K562 (cell line): ENCODE measurements at regions not wholly inside any gene's neighbourhood (a gene's known extent, or its start where the extent isn't known, plus 50 kb on each side); places are given as distances from the start of the nearest gene placed in this dataset.
"Not testable (repeated sequence)": the region's sequence is repeated elsewhere in the genome, so short reads cannot be mapped to it uniquely, and the experiment has no call there.

ENCODE experiments used
- E2F3 ChIP-seq: fragments of 250-450 bp; sonication (Bioruptor Pico); IDR thresholded peaks from 2 replicates; pipeline ENCODE4 v1.4.0; 2020; ENCODE audit warnings: mild to moderate bottlenecking
- EHMT2 ChIP-seq: fragments of 450-650 bp; IDR thresholded peaks from 2 replicates; pipeline ENCODE4 v1.6.1; 2018; ENCODE audit warnings: antibody characterized with exemption
- ERF ChIP-seq: fragments of 450-650 bp; formaldehyde crosslinking; IDR thresholded peaks from 2 replicates; pipeline ENCODE4 v1.4.0; 2020; ENCODE audit warnings: mild to moderate bottlenecking, mixed read lengths
- JUNB ChIP-seq: fragments of 450-650 bp; formaldehyde crosslinking; conservative IDR thresholded peaks from 2 replicates; pipeline ENCODE4 v1.4.0; 2020; ENCODE audit warnings: mild to moderate bottlenecking
- MYC ChIP-seq, 2 experiments: fragments of 250-450 bp in 1 of 2; sonication (Bioruptor Pico) in 1 of 2; IDR thresholded peaks; 2 replicates each; pipeline versions ENCODE4 v1.5.1 to v1.6.1; 2012 to 2021; ENCODE audit warnings: low read depth in 2 of 2, borderline replicate concordance in 1 of 2, improper control_type of control experiment in 1 of 2, low read length in 1 of 2, mild to moderate bottlenecking in 1 of 2, moderate library complexity in 1 of 2
- NFXL1 ChIP-seq: fragments of 450-650 bp; formaldehyde crosslinking; IDR thresholded peaks from 2 replicates; pipeline ENCODE4 v1.4.0; 2021; ENCODE audit warnings: mild to moderate bottlenecking
- NR2F6 ChIP-seq: fragments of 450-650 bp; formaldehyde crosslinking; IDR thresholded peaks from 2 replicates; pipeline ENCODE4 v1.4.0; 2020; ENCODE audit warnings: mild to moderate bottlenecking
- RAD51 ChIP-seq: fragments of 450-650 bp; IDR thresholded peaks from 2 replicates; pipeline ENCODE4 v1.7.1; 2016; ENCODE audit warnings: low read depth, mild to moderate bottlenecking, borderline replicate concordance
- SMARCA4 ChIP-seq: fragments of 450-650 bp; IDR thresholded peaks from 2 replicates; pipeline ENCODE4 v1.6.1; 2016
- SMC3 ChIP-seq: conservative IDR thresholded peaks from 2 replicates; pipeline ENCODE4 v1.6.1; 2011; ENCODE audit warnings: low read depth, low read length, improper control_type of control experiment; ENCODE audit not compliant: insufficient read depth
- YY1 ChIP-seq, 3 experiments: IDR thresholded peaks; 2 replicates each; pipeline ENCODE4 v1.6.1; 2011; ENCODE audit warnings: low read length in 2 of 3, mild to moderate bottlenecking in 2 of 3, moderate library complexity in 2 of 3, borderline replicate concordance in 1 of 3, control low read depth in 1 of 3, low read depth in 1 of 3; ENCODE audit not compliant: insufficient read depth in 3 of 3, insufficient replicate concordance in 2 of 3, control insufficient read depth in 1 of 3, insufficient read length in 1 of 3; ENCODE audit errors: extremely low read depth in 1 of 3
- ZBTB7A ChIP-seq: IDR thresholded peaks from 2 replicates; pipeline ENCODE4 v1.6.1; 2011; ENCODE audit warnings: low read depth, mild to moderate bottlenecking, low read length, moderate library complexity, borderline replicate concordance; ENCODE audit not compliant: control insufficient read depth
- ZNF583 ChIP-seq: fragments of 250-450 bp; sonication (Bioruptor Pico); IDR thresholded peaks from 2 replicates; pipeline ENCODE4 v1.4.0; 2020
- ZNF764 ChIP-seq: fragments of 250-450 bp; sonication (Bioruptor Pico); IDR thresholded peaks from 2 replicates; pipeline ENCODE4 v1.4.0; 2020; ENCODE audit warnings: low read depth, mild to moderate bottlenecking, moderate library complexity
- TF ChIP-seq, protein P1 (sequence below), 3 experiments: IDR thresholded peaks in 2 of 3; conservative IDR thresholded peaks in 1 of 3; 2 replicates each; pipeline ENCODE4 v1.5.1; 2011 to 2012; ENCODE audit warnings: low read length in 3 of 3, mild to moderate bottlenecking in 3 of 3, control low read depth in 2 of 3, improper control_type of control experiment in 1 of 3, inconsistent platforms in 1 of 3, low read depth in 1 of 3, mixed read lengths in 1 of 3, moderate library complexity in 1 of 3; ENCODE audit not compliant: insufficient read depth in 2 of 3
- TF ChIP-seq, protein P2 (sequence below), 2 experiments: fragments of 450-650 bp; formaldehyde crosslinking in 1 of 2; IDR thresholded peaks; 2 replicates each; pipeline versions ENCODE4 v1.4.0 to v1.6.1; 2014 to 2020; ENCODE audit warnings: mild to moderate bottlenecking in 2 of 2, borderline replicate concordance in 1 of 2, low read depth in 1 of 2

DNA sequence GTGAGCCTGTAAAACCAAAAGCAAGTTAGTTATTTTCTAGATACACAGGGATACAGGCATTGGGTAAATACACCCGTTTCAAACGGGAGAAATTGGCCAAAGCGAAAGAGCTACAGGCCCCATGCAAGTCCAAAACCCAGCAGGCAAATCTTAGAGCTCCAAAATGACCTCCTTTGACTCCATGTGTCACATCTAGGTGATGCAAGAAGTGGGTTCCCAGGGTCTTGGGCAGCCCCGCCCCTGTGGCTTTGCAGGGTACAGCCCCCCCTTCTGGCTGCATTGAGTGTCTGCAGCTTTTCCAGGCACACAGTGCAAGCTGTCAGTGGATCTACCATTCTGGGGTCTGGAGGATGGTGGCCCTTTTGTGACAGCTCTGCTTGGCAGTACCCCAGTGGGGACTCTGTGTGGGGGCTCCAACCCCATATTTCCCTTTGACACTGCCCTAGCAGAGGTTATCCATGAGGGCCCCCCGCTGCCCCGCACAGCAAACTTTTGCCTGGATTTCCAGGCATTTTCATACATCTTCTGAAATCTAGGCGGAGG is 1367.6 kb downstream of the CDH12 start (continued):
- TF ChIP-seq, protein P1, sequence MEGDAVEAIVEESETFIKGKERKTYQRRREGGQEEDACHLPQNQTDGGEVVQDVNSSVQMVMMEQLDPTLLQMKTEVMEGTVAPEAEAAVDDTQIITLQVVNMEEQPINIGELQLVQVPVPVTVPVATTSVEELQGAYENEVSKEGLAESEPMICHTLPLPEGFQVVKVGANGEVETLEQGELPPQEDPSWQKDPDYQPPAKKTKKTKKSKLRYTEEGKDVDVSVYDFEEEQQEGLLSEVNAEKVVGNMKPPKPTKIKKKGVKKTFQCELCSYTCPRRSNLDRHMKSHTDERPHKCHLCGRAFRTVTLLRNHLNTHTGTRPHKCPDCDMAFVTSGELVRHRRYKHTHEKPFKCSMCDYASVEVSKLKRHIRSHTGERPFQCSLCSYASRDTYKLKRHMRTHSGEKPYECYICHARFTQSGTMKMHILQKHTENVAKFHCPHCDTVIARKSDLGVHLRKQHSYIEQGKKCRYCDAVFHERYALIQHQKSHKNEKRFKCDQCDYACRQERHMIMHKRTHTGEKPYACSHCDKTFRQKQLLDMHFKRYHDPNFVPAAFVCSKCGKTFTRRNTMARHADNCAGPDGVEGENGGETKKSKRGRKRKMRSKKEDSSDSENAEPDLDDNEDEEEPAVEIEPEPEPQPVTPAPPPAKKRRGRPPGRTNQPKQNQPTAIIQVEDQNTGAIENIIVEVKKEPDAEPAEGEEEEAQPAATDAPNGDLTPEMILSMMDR (IDR thresholded peaks at IDR 0.05 in 2 of 3, conservative IDR thresholded peaks at IDR 0.05 in 1 of 3; ENCODE audit: insufficient read depth in 2 of 3, low read depth in 1 of 3, low read length in 3 of 3): peak; percentile 52 to 71 (median 58); a peak in 5 of 6 replicates
- TF ChIP-seq NR2F6 (CRISPR knock-in tag) (peak; percentile 50), SMC3 (0 out of 2 replicates have a peak, but pooled peaks have one; percentile 22), RAD51 (0 out of 2 replicates have a peak, but pooled peaks have one; percentile 15), ZNF764 (CRISPR knock-in tag) (peak; percentile 56; the same call in 1 of the 2 replicates), E2F3 (CRISPR knock-in tag) (peak; percentile 66), EHMT2 (peak; percentile 69; the same call in 1 of the 2 replicates), YY1 (IDR thresholded peaks at IDR 0.05; ENCODE audit: borderline replicate concordance in 1 of 3, control insufficient read depth in 1 of 3, extremely low read depth in 1 of 3, insufficient read depth in 3 of 3, insufficient read length in 1 of 3, insufficient replicate concordance in 2 of 3, low read depth in 1 of 3, low read length in 2 of 3) (peak in 1 of 3 experiments; percentile 37), ERF (peak; percentile 63; the same call in 1 of the 2 replicates), ZBTB7A (peak; percentile 53; the same call in 1 of the 2 replicates), SMARCA4 (0 out of 2 replicates have a peak, but pooled peaks have one; percentile 34), NFXL1 (CRISPR knock-in tag) (peak; percentile 51; the same call in 1 of the 2 replicates), ZNF583 (CRISPR knock-in tag) (peak; percentile 77; the same call in 1 of the 2 replicates), JUNB (CRISPR knock-in tag) (peak; percentile 52; the same call in 1 of the 2 replicates), MYC (IDR thresholded peaks at IDR 0.05; ENCODE audit: low read depth, low read length) (peak; percentile 91)
- TF ChIP-seq, protein P2, sequence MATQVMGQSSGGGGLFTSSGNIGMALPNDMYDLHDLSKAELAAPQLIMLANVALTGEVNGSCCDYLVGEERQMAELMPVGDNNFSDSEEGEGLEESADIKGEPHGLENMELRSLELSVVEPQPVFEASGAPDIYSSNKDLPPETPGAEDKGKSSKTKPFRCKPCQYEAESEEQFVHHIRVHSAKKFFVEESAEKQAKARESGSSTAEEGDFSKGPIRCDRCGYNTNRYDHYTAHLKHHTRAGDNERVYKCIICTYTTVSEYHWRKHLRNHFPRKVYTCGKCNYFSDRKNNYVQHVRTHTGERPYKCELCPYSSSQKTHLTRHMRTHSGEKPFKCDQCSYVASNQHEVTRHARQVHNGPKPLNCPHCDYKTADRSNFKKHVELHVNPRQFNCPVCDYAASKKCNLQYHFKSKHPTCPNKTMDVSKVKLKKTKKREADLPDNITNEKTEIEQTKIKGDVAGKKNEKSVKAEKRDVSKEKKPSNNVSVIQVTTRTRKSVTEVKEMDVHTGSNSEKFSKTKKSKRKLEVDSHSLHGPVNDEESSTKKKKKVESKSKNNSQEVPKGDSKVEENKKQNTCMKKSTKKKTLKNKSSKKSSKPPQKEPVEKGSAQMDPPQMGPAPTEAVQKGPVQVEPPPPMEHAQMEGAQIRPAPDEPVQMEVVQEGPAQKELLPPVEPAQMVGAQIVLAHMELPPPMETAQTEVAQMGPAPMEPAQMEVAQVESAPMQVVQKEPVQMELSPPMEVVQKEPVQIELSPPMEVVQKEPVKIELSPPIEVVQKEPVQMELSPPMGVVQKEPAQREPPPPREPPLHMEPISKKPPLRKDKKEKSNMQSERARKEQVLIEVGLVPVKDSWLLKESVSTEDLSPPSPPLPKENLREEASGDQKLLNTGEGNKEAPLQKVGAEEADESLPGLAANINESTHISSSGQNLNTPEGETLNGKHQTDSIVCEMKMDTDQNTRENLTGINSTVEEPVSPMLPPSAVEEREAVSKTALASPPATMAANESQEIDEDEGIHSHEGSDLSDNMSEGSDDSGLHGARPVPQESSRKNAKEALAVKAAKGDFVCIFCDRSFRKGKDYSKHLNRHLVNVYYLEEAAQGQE (IDR thresholded peaks at IDR 0.05; ENCODE audit: borderline replicate concordance): not testable (repeated sequence)
- TF ChIP-seq, protein P2 (CRISPR knock-in tag; IDR thresholded peaks at IDR 0.05; ENCODE audit: low read depth): peak; percentile 25; the same call in 1 of the 2 replicates
- TF ChIP-seq MYC (CRISPR knock-in tag; IDR thresholded peaks at IDR 0.05; ENCODE audit: borderline replicate concordance, low read depth): not testable (repeated sequence)
